Loucy (cell line): ENCODE measurements at regions not wholly inside any gene's neighbourhood (a gene's known extent, or its start where the extent isn't known, plus 50 kb on each side); places are given as distances from the start of the nearest gene placed in this dataset.
"Not testable (repeated sequence)": the region's sequence is repeated elsewhere in the genome, so short reads cannot be mapped to it uniquely, and the experiment has no call there.

ENCODE experiments used
- H2AFZ ChIP-seq: fragments of 200-600 bp; sonication (generic); 2 replicates; pipeline ENCODE4 v1.6.0; 2016; ENCODE audit warnings: antibody characterized with exemption, mild to moderate bottlenecking, low read length, moderate library complexity
- H3F3A ChIP-seq: fragments of 200-600 bp; 2 replicates; pipeline ENCODE4 v1.6.0; 2016; ENCODE audit warnings: antibody characterized with exemption, low read depth, mild to moderate bottlenecking
- H3K27me3 ChIP-seq: fragments of 200-600 bp; sonication (generic); 2 replicates; pipeline ENCODE4 v1.6.1; 2014; ENCODE audit warnings: low read length, mild to moderate bottlenecking; ENCODE audit not compliant: insufficient read depth, poor library complexity, severe bottlenecking
- H3K36me3 ChIP-seq: fragments of 200-600 bp; sonication (generic); 2 replicates; pipeline ENCODE4 v1.6.1; 2016; ENCODE audit warnings: low read length; ENCODE audit not compliant: insufficient read depth
- H3K4me1 ChIP-seq: fragments of 200-600 bp; sonication (generic); 2 replicates; pipeline ENCODE4 v1.5.1; 2014; ENCODE audit warnings: low read length, mild to moderate bottlenecking; ENCODE audit not compliant: insufficient read depth, poor library complexity, severe bottlenecking
- H3K4me2 ChIP-seq: fragments of 200-600 bp; sonication (generic); 2 replicates; pipeline ENCODE4 v1.6.0; 2014; ENCODE audit warnings: antibody characterized with exemption, low read length, low read depth, mild to moderate bottlenecking; ENCODE audit not compliant: poor library complexity, severe bottlenecking
- H3K4me3 ChIP-seq: fragments of 200-600 bp; sonication (generic); 2 replicates; pipeline ENCODE4 v1.5.1; 2014; ENCODE audit warnings: low read length, mild to moderate bottlenecking, mixed read lengths; ENCODE audit not compliant: poor library complexity, severe bottlenecking
- H3K79me2 ChIP-seq: fragments of 200-600 bp; sonication (generic); 2 replicates; pipeline ENCODE4 v1.6.1; 2014; ENCODE audit warnings: low read length; ENCODE audit not compliant: insufficient read depth
- H3K9ac ChIP-seq: fragments of 200-600 bp; sonication (generic); 2 replicates; pipeline ENCODE4 v1.6.0; 2014; ENCODE audit warnings: mild to moderate bottlenecking, low read depth, low read length, moderate library complexity; ENCODE audit not compliant: poor library complexity, severe bottlenecking
- H3K9me2 ChIP-seq: fragments of 200-600 bp; sonication (generic); replicated peaks from 2 replicates; pipeline ENCODE4 v1.6.1; 2016; ENCODE audit warnings: low read depth, low read length, mixed read lengths
- H3K9me3 ChIP-seq: fragments of 200-600 bp; sonication (generic); 2 replicates; pipeline ENCODE4 v1.6.1; 2014; ENCODE audit warnings: mild to moderate bottlenecking, antibody characterized with exemption, low read length, low read depth; ENCODE audit not compliant: insufficient read depth
- H4K20me1 ChIP-seq: fragments of 200-600 bp; sonication (generic); 2 replicates; pipeline ENCODE4 v1.6.0; 2014; ENCODE audit warnings: antibody characterized with exemption, low read length, mild to moderate bottlenecking; ENCODE audit not compliant: insufficient read depth, poor library complexity, severe bottlenecking
- CTCF ChIP-seq: fragments of 200-600 bp; sonication (generic); conservative IDR thresholded peaks from 2 replicates; pipeline ENCODE4 v1.5.1; 2014; ENCODE audit warnings: mild to moderate bottlenecking, antibody characterized with exemption, low read length
- EZH2phosphoT487 ChIP-seq: fragments of 200-600 bp; IDR thresholded peaks from 2 replicates; pipeline ENCODE4 v1.6.1; 2018; ENCODE audit warnings: antibody characterized with exemption, mild to moderate bottlenecking, moderate library complexity, borderline replicate concordance

- Histone ChIP-seq H4K20me1 (no peaks in the 10 kb centered on the region), H3K4me3 (no peak overlapping the region), H3K9me2 (no peaks in the 10 kb centered on the region), H3F3A (no peaks in the 10 kb centered on the region), H3K27me3 (no peaks in the 10 kb centered on the region), H2AFZ (no peak overlapping the region), H3K4me1 (no peaks in the 10 kb centered on the region), H3K4me2 (no peak overlapping the region), H3K79me2 (no peaks in the 10 kb centered on the region), H3K36me3 (no peaks in the 10 kb centered on the region), H3K9ac (no peak overlapping the region), H3K9me3 (0 out of 2 replicates have a peak, but pooled peaks cover 4% of the 10 kb centered on the region)
- TF ChIP-seq EZH2phosphoT487 (no peak), CTCF (no peak)
These were observed 586.0 kb downstream of the FLRT2 start for GRCh38 chr14:86115972-86116371.

- not testable (repeated sequence) for H3K9ac ChIP-seq, H3K4me2 ChIP-seq, H3K4me3 ChIP-seq
These were observed 580.9 kb downstream of the FLRT2 start for GRCh38 chr14:86110871-86111270.

GRCh38 chr14:86104691-86105265 lies 574.8 kb downstream of the FLRT2 start:
- Histone ChIP-seq H3K9ac (no peak overlapping the region), H3K4me1 (no peaks in the 10 kb centered on the region), H2AFZ (no peak overlapping the region), H3K9me2 (no peaks in the 10 kb centered on the region), H3K4me2 (no peak overlapping the region), H3K79me2 (no peaks in the 10 kb centered on the region), H3F3A (no peaks in the 10 kb centered on the region), H3K9me3 (no peaks in the 10 kb centered on the region), H3K36me3 (no peaks in the 10 kb centered on the region), H4K20me1 (no peaks in the 10 kb centered on the region), H3K27me3 (no peaks in the 10 kb centered on the region), H3K4me3 (no peak overlapping the region)
- TF ChIP-seq CTCF (no peak), EZH2phosphoT487 (no peak)

More at GRCh38 chr14:86110871-86111270, 580.9 kb downstream of the FLRT2 start:
- H3K79me2 ChIP-seq, H3F3A ChIP-seq, H3K27me3 ChIP-seq, H3K9me2 ChIP-seq, H3K4me1 ChIP-seq, H3K36me3 ChIP-seq, H2AFZ ChIP-seq, H3K9me3 ChIP-seq, H4K20me1 ChIP-seq: not testable (repeated sequence)

- no peaks in the 10 kb centered on the region for H3K79me2 ChIP-seq
- no peaks in the 10 kb centered on the region for H3K9me2 ChIP-seq
- H4K20me1 ChIP-seq: no peaks in the 10 kb centered on the region
- no peaks in the 10 kb centered on the region for H3K27me3 ChIP-seq
- H2AFZ ChIP-seq: no peak overlapping the region
- no peaks in the 10 kb centered on the region for H3K4me1 ChIP-seq
- no peak for TF ChIP-seq CTCF
- TF ChIP-seq EZH2phosphoT487: no peak
- no peaks in the 10 kb centered on the region for H3K36me3 ChIP-seq
- no peaks in the 10 kb centered on the region for H3F3A ChIP-seq
- H3K4me2 ChIP-seq: no peak overlapping the region
- H3K4me3 ChIP-seq: no peak overlapping the region
- no peaks in the 10 kb centered on the region for H3K9me3 ChIP-seq
- no peak overlapping the region for H3K9ac ChIP-seq
These were observed 564.6 kb downstream of the FLRT2 start for GRCh38 chr14:86094512-86094911.
